Spinal cord (tissue), 9 donors: ENCODE measurements at regions not wholly inside any gene's neighbourhood (a gene's known extent, or its start where the extent isn't known, plus 50 kb on each side); places are given as distances from the start of the nearest gene placed in this dataset.

Experiments
- DNase-seq, 6 donors: peaks; one replicate each; pipeline versions ENCODE4 v3.0.0 to v3.0.0-alpha.2; 2013 to 2015; ENCODE audit warnings: low spot score in 6 of 6, low read depth in 4 of 6
- H3K27ac ChIP-seq: one replicate; pipeline ENCODE4 v1.5.1; 2013; ENCODE audit warnings: low read depth, low read length, control low read depth
- H3K27me3 ChIP-seq: one replicate; pipeline ENCODE4 v1.6.1; 2013; ENCODE audit warnings: low read length; ENCODE audit not compliant: control insufficient read depth, insufficient read depth
- H3K36me3 ChIP-seq: one replicate; pipeline ENCODE4 v1.6.1; 2013; ENCODE audit warnings: low read length; ENCODE audit not compliant: control insufficient read depth, insufficient read depth
- H3K4me1 ChIP-seq: one replicate; pipeline ENCODE4 v1.6.1; 2013; ENCODE audit warnings: low read length; ENCODE audit not compliant: control insufficient read depth, insufficient read depth
- H3K4me3 ChIP-seq: one replicate; pipeline ENCODE4 v1.5.1; 2013; ENCODE audit warnings: low read depth, low read length, control low read depth
- H3K9me3 ChIP-seq: one replicate; pipeline ENCODE4 v1.6.1; 2013; ENCODE audit warnings: low read length; ENCODE audit not compliant: control insufficient read depth, insufficient read depth
- WGBS: methylation state at CpG from one replicate; pipeline ENCODE4 v1.1.5; 2013; ENCODE audit warnings: missing lambda C conversion rate; ENCODE audit not compliant: insufficient coverage; 5-methylcytosine and 5-hydroxymethylcytosine counted together
- donor health status: healthy.

- Histone ChIP-seq H3K27me3 (peaks cover 5% of the 10 kb centered on the region), H3K4me3 (no peak overlapping the region), H3K4me1 (peaks cover 3% of the 10 kb centered on the region), H3K27ac (no peak overlapping the region), H3K36me3 (no peaks in the 10 kb centered on the region), H3K9me3 (no peaks in the 10 kb centered on the region)
- 90% methylated on average over 2 of the region's 4 CpGs for WGBS
- DNase-seq: no peak
These were observed 52.4 kb upstream of the MRPS22 start for GRCh38 chr3:139291276-139292051.

DNA sequence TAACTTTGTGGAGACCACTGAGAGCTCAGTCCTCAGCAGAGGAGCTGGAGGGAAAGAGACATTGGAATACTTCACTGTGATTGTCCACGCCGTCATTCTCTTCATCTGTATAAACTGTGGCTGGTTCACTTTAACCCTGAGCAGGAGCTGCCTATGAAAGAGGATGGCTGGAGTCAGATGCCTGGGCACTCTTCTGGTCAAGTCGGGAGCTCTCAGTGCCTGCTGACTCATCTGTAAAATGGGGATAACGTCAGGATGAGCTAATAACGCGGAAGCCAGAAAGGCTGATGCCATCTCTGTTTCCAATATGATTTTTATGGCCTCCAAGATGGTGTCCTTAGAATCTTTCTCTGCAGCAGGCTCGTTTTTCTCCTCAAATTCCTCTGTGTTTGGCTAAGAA is 51.6 kb upstream of the MRPS22 start:
- H3K4me1 ChIP-seq: peaks cover 3% of the 10 kb centered on the region
- no peaks in the 10 kb centered on the region for H3K36me3 ChIP-seq
- no peak overlapping the region for H3K4me3 ChIP-seq
- 83% methylated on average over 7 of the region's 7 CpGs for WGBS
- no peaks in the 10 kb centered on the region for H3K9me3 ChIP-seq
- no peak overlapping the region for H3K27ac ChIP-seq
- DNase-seq: no peak
- H3K27me3 ChIP-seq: peaks cover 5% of the 10 kb centered on the region

GRCh38 chr3:139292711-139293664 is 50.8 kb upstream of the MRPS22 start:
- H3K27ac ChIP-seq: no peak overlapping the region
- 55% methylated on average over 10 of the region's 15 CpGs for WGBS

DNA sequence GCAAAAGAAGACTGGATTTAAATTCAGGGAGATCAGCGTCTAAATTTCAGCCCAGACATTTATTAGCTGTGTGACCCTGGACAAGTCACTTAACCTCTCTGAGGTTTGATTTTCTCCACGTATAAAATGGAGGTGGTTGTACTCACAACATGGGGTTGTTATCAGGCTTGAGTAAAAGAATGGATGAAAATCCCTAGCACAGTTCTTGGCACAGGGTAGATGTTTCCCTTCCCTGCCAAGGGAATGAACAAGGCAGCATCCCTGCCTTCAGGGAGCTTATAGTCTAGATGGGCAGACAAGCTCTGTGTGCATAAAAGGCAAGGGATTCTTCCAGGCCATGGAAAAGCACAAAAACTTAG is 50.2 kb upstream of the MRPS22 start:
- H3K27ac ChIP-seq: no peak overlapping the region
- DNase-seq: no peak
- no peaks in the 10 kb centered on the region for H3K9me3 ChIP-seq

More at GRCh38 chr3:139292711-139293664, 50.8 kb upstream of the MRPS22 start:
- H3K9me3 ChIP-seq: no peaks in the 10 kb centered on the region
- H3K27me3 ChIP-seq: peaks cover 5% of the 10 kb centered on the region
- H3K36me3 ChIP-seq: no peaks in the 10 kb centered on the region
- peak in 1 of 6 donors; percentile 28 for DNase-seq
- no peak overlapping the region for H3K4me3 ChIP-seq
- H3K4me1 ChIP-seq: peaks cover 3% of the 10 kb centered on the region

More for the DNA sequence above, 50.2 kb upstream of the MRPS22 start:
- peaks cover 5% of the 10 kb centered on the region for H3K27me3 ChIP-seq
- no peak overlapping the region for H3K4me3 ChIP-seq
- peaks cover 3% of the 10 kb centered on the region for H3K4me1 ChIP-seq
- H3K36me3 ChIP-seq: no peaks in the 10 kb centered on the region
- no CpG with 5 or more reads among the region's 2 CpGs for WGBS
